HG02642 (cell line): ENCODE measurements at regions not wholly inside any gene's neighbourhood (a gene's known extent, or its start where the extent isn't known, plus 50 kb on each side); places are given as distances from the start of the nearest gene placed in this dataset.

Experiments used
- ATAC-seq: cut with Tn5 transposase; IDR thresholded peaks from one replicate; pipeline ENCODE4 v1.9.1; 2021; ENCODE audit warnings: mild to moderate bottlenecking; ENCODE audit not compliant: unreplicated experiment, poor library complexity

GRCh38 chr18:64240316-64240715 lies 91.4 kb upstream of the LINC00305 start:
- ATAC-seq = no peak

GRCh38 chr18:64238076-64238475 lies 89.2 kb upstream of the LINC00305 start:
- ATAC-seq = no peak

- ATAC-seq = no peak
Observed at GRCh38 chr18:64234321-64234720, 85.4 kb upstream of the LINC00305 start.

- ATAC-seq = no peak
Observed at GRCh38 chr18:64233851-64234250, 85.0 kb upstream of the LINC00305 start.

- ATAC-seq = no peak
Observed at GRCh38 chr18:64220941-64221340, 72.1 kb upstream of the LINC00305 start.

GRCh38 chr18:64219517-64219916 lies 70.6 kb upstream of the LINC00305 start:
- ATAC-seq = no peak

GRCh38 chr18:64210401-64210949 lies 61.6 kb upstream of the LINC00305 start:
- ATAC-seq = no peak

GRCh38 chr18:64208516-64208915 lies 59.6 kb upstream of the LINC00305 start:
- no peak for ATAC-seq

GRCh38 chr18:64207820-64208219 lies 58.9 kb upstream of the LINC00305 start:
- no peak for ATAC-seq

GRCh38 chr18:64203295-64203694 lies 54.4 kb upstream of the LINC00305 start:
- peak; percentile 49 for ATAC-seq

GRCh38 chr18:64202863-64203262 lies 54.0 kb upstream of the LINC00305 start:
- no peak for ATAC-seq

GRCh38 chr18:64202210-64202836 lies 53.4 kb upstream of the LINC00305 start:
- ATAC-seq = no peak

GRCh38 chr18:64201781-64202180 lies 52.9 kb upstream of the LINC00305 start:
- ATAC-seq = no peak

GRCh38 chr18:64199581-64199980 lies 50.7 kb upstream of the LINC00305 start:
- ATAC-seq = no peak
